Astrocyte of the hippocampus (primary cell): ENCODE measurements at regions not wholly inside any gene's neighbourhood (a gene's known extent, or its start where the extent isn't known, plus 50 kb on each side); places are given as distances from the start of the nearest gene placed in this dataset.
A peak's percentile ranks its signal among the peaks of the same experiment; 100 is the strongest.

Experiments used
- DNase-seq: peaks from one replicate; pipeline ENCODE4 v3.0.0; 2011; ENCODE audit warnings: low read depth, low spot score

DNA sequence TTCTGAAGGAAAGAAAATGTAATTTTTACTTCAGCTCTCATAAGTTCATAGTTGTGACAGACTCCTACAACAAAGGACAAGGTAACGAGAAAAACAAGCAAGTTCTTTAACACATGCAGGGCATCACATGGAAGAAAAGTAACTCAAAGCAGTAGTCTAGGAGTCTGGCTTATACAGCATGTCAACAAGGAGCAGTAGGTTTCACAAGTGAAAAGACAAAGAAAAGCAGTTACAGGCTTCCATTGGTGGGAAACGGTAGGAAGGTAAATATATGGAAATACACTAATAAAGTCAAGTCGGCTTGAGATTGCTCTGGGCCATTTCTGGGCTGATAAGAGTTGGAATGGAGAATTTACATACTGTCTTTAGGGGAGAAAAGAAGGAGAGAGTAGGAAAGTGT, 228.4 kb upstream of the ZFP42 start:
- no peak for DNase-seq

GRCh38 chr4:187767687-187768086, 227.9 kb upstream of the ZFP42 start:
- no peak for DNase-seq

DNA sequence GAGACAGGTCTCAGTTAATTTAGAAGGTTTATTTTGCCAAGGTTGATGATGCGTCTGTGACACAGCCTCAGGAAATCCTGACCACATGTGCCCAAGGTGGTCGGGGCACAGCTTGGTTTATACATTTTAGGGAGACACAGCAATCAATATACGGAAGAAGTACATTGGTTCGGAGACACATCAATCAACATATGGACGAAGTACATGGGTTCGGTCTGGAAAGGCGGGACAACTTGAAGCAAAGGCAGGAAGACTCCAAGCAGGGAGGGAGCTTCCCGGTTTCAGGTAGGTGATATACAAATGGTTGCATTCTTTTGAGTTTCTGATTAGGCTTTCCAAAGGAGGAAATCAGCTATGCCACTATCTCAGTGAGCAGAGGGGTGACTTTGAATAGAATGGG, 225.2 kb upstream of the ZFP42 start:
- DNase-seq, result no peak

GRCh38 chr4:187777954-187778353, 217.6 kb upstream of the ZFP42 start:
- DNase-seq, result no peak

DNA sequence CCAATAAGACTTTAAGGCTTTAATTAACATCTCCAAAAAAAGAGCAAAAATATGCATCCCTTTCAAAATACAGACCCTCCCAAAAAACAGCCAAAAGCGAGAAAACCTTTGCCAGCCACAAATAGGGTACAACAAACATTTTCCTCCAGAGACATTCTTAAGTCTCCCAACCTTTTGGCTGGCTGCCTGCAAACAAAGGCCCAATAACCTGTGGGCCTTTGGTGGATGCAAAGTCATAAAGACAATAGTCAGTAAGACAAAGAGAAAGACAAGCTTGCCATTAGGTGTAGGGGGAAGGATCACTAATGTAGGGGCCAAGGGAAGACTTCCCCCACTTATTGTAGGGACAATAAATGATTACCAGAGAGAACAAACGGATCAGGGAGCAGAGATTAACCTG, 215.5 kb upstream of the ZFP42 start:
- DNase-seq, result no peak

GRCh38 chr4:187782286-187782824, 213.2 kb upstream of the ZFP42 start:
- no peak for DNase-seq

DNA sequence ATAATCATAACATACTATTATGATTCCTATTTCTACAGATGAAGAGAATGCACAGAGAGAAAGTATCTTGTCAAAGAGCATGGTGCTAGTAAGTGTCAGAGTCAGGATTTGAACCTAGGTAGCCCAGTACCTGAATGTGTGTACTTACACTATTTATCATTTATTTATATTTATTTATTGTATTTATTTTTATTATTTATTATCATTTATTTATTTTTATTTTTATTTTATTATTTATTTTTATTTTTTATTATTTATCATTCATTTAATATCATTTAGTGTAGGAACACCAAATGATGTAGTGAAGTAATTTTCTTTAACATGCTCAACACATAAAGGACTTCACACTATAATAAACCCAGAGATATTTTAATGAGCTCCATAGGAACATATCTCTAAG, 209.4 kb upstream of the ZFP42 start:
- DNase-seq, result no peak

GRCh38 chr4:187789078-187789477, 206.5 kb upstream of the ZFP42 start:
- no peak for DNase-seq

- DNase-seq, result no peak
Observed at GRCh38 chr4:187795737-187796136, 199.8 kb upstream of the ZFP42 start.

DNA sequence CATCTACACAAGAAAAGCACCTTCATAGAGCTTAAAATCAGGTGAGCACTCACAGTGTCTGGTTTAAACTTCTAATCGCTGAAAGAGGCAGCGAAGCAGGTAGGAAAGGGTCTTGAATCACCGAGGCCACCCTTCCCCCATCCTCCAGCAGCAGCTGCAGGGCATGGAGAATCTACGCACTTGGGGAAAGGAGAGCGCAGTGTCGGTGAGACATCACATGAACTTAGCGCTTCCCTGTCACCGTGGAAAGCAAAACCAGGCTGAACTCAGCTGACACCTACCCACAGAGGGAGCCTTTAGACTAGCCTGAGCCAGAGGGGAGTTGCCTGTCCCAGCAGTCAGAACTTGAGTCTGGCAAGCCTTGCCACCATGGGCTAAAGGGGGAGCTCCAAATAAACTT, 197.2 kb upstream of the ZFP42 start:
- DNase-seq, result no peak

DNA sequence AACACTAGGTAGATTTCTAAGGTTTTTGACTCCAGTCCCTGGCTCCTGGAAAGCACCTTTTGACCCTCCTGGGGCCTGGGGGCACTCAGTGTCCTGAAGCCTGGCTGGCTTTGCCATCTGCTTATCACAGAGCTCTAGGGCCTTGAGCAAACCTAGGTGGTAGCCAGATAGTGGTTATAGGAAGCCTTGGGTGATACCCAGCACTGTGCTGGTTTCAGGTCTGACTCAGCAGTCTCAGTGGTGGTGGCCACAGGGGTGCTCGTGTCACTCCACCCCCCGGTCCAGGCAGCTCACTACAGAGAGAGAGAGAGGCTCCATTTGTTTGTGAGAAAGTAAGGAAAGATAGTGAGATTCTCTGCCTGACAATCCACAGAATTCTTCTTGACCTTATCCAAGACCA, 195.8 kb upstream of the ZFP42 start:
- DNase-seq, result no peak

DNA sequence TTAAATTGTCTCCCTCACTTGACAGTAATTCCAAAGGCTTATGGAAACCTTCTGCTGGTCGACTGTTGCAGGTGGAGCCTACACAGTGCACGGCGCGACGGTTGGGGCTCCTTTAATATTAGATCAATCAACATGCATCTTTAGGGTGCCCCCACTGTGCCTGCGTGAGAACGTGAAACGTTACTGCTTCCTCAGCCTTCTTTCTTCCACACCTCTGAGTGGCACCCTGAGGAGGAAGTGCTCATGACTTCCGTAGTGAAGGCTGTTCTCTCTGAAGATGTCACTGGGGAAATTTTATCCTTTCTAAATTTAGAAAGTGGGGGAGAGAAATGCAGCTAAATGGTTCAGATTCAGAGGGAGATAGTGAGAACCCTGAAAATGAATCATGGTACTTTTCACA, 184.0 kb upstream of the ZFP42 start:
- no peak for DNase-seq

DNA sequence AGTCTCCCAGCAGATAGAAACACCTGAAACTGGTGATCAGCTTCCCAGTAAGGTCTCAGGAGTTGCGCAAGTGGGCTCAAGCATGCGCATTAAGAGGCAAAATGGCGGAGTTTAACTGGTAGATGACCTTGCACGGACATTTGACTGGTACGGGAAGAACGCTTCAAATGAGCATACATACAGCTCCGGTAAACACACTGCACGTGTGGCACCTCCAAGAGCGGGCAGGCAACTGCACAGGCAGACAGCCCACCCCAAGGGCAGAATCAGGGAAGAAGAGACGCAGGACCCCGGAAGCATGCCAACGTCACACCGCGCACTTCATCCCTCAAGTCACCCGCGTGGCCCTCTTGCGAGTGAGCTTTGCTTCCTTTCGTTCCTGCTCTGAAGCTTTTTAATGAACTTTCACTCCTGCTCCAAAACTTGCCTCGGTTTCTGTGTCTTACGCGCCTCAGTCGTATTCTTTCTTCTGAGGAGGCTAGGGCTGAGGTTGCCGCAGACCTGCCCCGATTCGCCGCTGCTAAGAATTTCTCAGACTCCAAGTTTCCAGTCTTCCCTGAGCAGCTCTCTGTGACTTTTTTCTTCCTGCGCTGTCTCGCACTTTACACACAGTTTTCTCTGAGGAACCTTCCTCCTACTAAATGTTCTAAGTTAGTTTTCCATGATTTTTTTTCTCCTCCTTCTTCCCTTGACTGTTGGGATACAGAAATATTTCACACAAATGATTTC, 180.7 kb upstream of the ZFP42 start:
- DNase-seq, result peak; percentile 12

- no peak for DNase-seq
Observed at GRCh38 chr4:187826725-187827124, 168.8 kb upstream of the ZFP42 start.

DNA sequence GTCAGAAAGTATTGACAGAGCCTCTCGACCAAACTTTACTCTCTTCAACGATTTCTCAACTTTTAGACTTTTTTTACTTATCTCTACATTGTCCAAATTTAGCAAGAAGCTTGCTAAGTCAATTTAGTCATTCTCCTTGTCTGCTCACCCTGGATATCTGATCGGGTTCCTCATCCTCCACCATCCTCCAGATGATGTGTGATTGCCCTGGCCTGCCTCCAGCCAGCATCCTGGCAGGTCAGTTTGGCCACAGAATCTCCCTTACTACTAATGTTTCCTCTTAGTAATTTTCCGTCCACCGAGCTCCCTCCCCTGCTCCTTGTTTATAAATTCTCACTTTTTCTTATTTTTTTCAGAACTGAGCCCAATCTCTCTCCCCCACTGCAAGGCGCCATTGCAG, 167.9 kb upstream of the ZFP42 start:
- no peak for DNase-seq

DNA sequence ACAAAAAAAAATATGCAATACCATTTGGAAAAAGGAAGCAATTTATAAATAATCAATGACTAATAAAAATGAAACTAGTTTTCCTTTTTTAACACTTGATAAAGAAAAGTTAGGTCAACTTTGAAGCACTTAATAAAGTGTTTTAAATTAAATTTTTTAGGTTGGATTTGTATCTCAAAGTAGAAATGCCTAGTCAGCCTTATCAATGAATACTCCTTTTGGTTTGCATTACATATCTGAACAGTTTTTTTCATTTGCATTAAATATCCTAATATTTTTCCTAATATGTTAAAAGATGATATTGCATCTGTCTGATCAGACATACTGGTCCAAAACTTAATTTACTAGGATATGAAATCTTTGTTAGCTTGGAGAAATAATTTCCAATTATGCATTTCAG, 155.8 kb upstream of the ZFP42 start:
- no peak for DNase-seq

- no peak for DNase-seq
Observed at GRCh38 chr4:187840814-187841213, 154.8 kb upstream of the ZFP42 start.

DNA sequence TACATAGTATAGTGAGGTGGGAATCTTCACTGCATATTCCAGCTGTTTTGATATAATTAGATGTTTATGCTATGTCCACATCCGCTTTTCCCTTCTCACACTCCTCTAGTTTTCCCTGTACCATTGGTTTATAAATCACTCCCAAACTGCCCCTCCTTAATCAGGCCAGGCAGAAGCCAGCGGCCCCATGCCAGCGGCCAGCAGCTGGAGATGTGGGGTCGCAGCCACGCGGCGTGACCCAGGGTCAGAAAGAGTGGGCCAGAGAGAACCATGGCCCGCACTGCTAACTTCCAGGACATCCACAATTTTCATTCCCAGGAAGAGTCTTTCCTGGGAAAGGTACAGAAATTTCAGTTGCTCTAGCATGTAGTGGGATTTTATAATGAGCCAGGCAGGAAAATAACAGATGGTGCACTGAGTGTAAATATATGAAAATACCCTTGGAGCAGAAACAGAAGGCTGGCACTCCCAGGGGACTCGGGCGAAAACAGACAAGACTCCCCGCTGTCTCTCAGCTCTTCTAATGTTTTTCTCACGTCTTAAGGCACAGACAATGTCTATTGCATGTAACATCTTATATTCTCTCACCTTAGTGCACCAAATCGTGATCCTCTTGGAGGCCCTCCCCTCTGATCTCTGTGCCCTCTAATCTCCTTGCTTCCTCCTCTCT, 145.9 kb upstream of the ZFP42 start:
- no peak for DNase-seq

- DNase-seq, result no peak
Observed at GRCh38 chr4:187865914-187866313, 129.7 kb upstream of the ZFP42 start.

DNA sequence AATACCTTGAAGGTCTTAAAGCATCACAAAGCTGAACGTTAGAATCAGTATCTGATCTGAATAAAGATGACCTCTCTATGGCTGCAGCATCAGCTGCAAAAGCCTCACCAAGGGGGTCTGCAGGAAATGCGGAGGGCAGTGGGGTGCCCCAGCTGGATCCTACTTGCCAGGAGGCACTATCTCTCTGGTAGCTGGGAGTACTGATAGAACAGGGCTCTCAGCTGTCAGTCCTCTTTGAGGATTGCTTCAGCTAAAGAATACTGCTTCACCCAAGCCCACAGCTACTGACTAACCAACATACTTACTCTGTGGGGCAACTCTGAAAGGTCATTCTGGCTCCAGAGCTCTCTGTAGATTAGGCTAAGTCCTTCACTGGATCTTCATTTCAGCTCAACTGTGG, 112.5 kb upstream of the ZFP42 start:
- DNase-seq, result no peak

- DNase-seq, result no peak
Observed at GRCh38 chr4:187883836-187884475, 111.6 kb upstream of the ZFP42 start.

GRCh38 chr4:187887906-187888305, 107.7 kb upstream of the ZFP42 start:
- no peak for DNase-seq

DNA sequence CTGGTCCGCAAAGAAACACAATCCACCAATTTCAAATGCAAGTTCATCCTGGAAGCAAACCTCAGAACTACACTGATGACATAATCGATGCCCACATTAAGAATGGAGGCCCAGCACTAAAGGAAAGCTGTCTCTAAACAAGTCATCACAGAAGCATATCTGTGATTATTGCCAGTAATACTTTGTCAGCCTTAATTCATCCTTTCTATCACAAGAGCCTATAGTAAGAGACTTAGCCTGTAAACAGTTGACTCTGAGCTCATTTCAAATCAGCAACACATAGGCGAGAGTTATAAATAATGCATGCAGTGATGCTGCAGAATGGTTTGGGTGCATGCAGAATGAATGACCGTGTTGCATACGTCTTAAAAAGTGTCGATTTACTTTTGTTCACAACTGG, 105.9 kb upstream of the ZFP42 start:
- DNase-seq, result no peak
